NCI-H510A treated with DMSO at 0.1 percent for 48 hours (cell line): ENCODE measurements at regions not wholly inside any gene's neighbourhood (a gene's known extent, or its start where the extent isn't known, plus 50 kb on each side); places are given as distances from the start of the nearest gene placed in this dataset.
A peak's percentile ranks its signal among the peaks of the same experiment; 100 is the strongest.

Experiments
- DNase-seq: peaks from one replicate; lab custom pipeline; 2025; lab: John Stamatoyannopoulos, UW

GRCh38 chr10:78516756-78517155, 483.1 kb downstream of the RPS24 start:
- no peak for DNase-seq

- no peak for DNase-seq
Measured at GRCh38 chr10:78518224-78518623, 484.6 kb downstream of the RPS24 start.

GRCh38 chr10:78520737-78521430, 487.2 kb downstream of the RPS24 start:
- DNase-seq: peak; percentile 54

GRCh38 chr10:78523453-78523852, 489.8 kb downstream of the RPS24 start:
- no peak for DNase-seq

- DNase-seq: no peak
Measured at GRCh38 chr10:78524342-78524741, 490.7 kb downstream of the RPS24 start.

GRCh38 chr10:78524941-78525340, 491.3 kb downstream of the RPS24 start:
- peak; percentile 90 for DNase-seq

GRCh38 chr10:78526347-78526746, 492.7 kb downstream of the RPS24 start:
- no peak for DNase-seq

GRCh38 chr10:78527296-78527695, 493.6 kb downstream of the RPS24 start:
- DNase-seq: no peak

- peak; percentile 96 for DNase-seq
Measured at GRCh38 chr10:78528749-78529204, 495.1 kb downstream of the RPS24 start.

GRCh38 chr10:78529262-78529661, 495.6 kb downstream of the RPS24 start:
- peak; percentile 97 for DNase-seq

GRCh38 chr10:78531088-78531487, 497.4 kb downstream of the RPS24 start:
- peak; percentile 40 for DNase-seq

GRCh38 chr10:78532480-78533042, 498.9 kb downstream of the RPS24 start:
- DNase-seq: no peak

GRCh38 chr10:78533098-78533497, 499.4 kb downstream of the RPS24 start:
- no peak for DNase-seq

GRCh38 chr10:78533776-78534175, 500.1 kb downstream of the RPS24 start:
- DNase-seq: no peak

- no peak for DNase-seq
Measured at GRCh38 chr10:78535716-78536218, 502.1 kb downstream of the RPS24 start.

- DNase-seq: no peak
Measured at GRCh38 chr10:78537018-78537417, 503.4 kb downstream of the RPS24 start.

GRCh38 chr10:78539247-78539766, 505.6 kb downstream of the RPS24 start:
- no peak for DNase-seq

- peak; percentile 39 for DNase-seq
Measured at GRCh38 chr10:78540355-78541076, 506.9 kb downstream of the RPS24 start.

GRCh38 chr10:78541481-78542140, 507.9 kb downstream of the RPS24 start:
- DNase-seq: no peak

GRCh38 chr10:78542141-78542489, 508.5 kb downstream of the RPS24 start:
- DNase-seq: no peak

GRCh38 chr10:78542521-78542920, 508.9 kb downstream of the RPS24 start:
- DNase-seq: no peak

- DNase-seq: no peak
Measured at GRCh38 chr10:78543031-78543748, 509.5 kb downstream of the RPS24 start.
